Endothelial cell (in vitro differentiated cells): ENCODE measurements at regions not wholly inside any gene's neighbourhood (a gene's known extent, or its start where the extent isn't known, plus 50 kb on each side); places are given as distances from the start of the nearest gene placed in this dataset.

Source experiments
- DNase-seq: peaks from one replicate; pipeline ENCODE4 v3.0.0; 2021; ENCODE audit warnings: low spot score
- H3K27ac Mint-ChIP-seq: one replicate; pipeline ENCODE4 v1.8.0; 2021; ENCODE audit warnings: mixed read lengths, inconsistent platforms; ENCODE audit not compliant: unreplicated experiment
- H3K27me3 Mint-ChIP-seq: one replicate; pipeline ENCODE4 v1.8.0; 2021; ENCODE audit warnings: mild to moderate bottlenecking, moderate library complexity, mixed read lengths, inconsistent platforms; ENCODE audit not compliant: unreplicated experiment
- H3K36me3 Mint-ChIP-seq: one replicate; pipeline ENCODE4 v1.8.0; 2021; ENCODE audit warnings: mild to moderate bottlenecking, low read depth, mixed read lengths, inconsistent platforms; ENCODE audit not compliant: unreplicated experiment
- H3K4me1 Mint-ChIP-seq: one replicate; pipeline ENCODE4 v1.8.0; 2021; ENCODE audit warnings: mild to moderate bottlenecking, mixed read lengths, inconsistent platforms; ENCODE audit not compliant: unreplicated experiment
- H3K4me3 Mint-ChIP-seq: one replicate; pipeline ENCODE4 v1.8.0; 2021; ENCODE audit warnings: mild to moderate bottlenecking, mixed read lengths, inconsistent platforms; ENCODE audit not compliant: unreplicated experiment
- H3K9me3 Mint-ChIP-seq: one replicate; pipeline ENCODE4 v1.8.0; 2021; ENCODE audit warnings: mixed read lengths, inconsistent platforms; ENCODE audit not compliant: unreplicated experiment
- TF ChIP-seq, protein P1 (sequence below): fragments of 200-600 bp; sonication (generic); IDR thresholded peaks from one replicate; pipeline ENCODE4 v1.5.0; 2021; ENCODE audit warnings: antibody characterized with exemption; ENCODE audit not compliant: unreplicated experiment

GRCh38 chr7:109864230-109864629 is 1226.7 kb upstream of the LRRN3 start:
- no peak for DNase-seq
- Mint-ChIP-seq H3K36me3 (no peaks in the 10 kb centered on the region), H3K9me3 (no peaks in the 10 kb centered on the region), H3K4me1 (no peaks in the 10 kb centered on the region), H3K4me3 (no peak overlapping the region), H3K27ac (no peak overlapping the region), H3K27me3 (no peaks in the 10 kb centered on the region)
- TF ChIP-seq, protein P1, sequence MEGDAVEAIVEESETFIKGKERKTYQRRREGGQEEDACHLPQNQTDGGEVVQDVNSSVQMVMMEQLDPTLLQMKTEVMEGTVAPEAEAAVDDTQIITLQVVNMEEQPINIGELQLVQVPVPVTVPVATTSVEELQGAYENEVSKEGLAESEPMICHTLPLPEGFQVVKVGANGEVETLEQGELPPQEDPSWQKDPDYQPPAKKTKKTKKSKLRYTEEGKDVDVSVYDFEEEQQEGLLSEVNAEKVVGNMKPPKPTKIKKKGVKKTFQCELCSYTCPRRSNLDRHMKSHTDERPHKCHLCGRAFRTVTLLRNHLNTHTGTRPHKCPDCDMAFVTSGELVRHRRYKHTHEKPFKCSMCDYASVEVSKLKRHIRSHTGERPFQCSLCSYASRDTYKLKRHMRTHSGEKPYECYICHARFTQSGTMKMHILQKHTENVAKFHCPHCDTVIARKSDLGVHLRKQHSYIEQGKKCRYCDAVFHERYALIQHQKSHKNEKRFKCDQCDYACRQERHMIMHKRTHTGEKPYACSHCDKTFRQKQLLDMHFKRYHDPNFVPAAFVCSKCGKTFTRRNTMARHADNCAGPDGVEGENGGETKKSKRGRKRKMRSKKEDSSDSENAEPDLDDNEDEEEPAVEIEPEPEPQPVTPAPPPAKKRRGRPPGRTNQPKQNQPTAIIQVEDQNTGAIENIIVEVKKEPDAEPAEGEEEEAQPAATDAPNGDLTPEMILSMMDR, result no peak

DNA sequence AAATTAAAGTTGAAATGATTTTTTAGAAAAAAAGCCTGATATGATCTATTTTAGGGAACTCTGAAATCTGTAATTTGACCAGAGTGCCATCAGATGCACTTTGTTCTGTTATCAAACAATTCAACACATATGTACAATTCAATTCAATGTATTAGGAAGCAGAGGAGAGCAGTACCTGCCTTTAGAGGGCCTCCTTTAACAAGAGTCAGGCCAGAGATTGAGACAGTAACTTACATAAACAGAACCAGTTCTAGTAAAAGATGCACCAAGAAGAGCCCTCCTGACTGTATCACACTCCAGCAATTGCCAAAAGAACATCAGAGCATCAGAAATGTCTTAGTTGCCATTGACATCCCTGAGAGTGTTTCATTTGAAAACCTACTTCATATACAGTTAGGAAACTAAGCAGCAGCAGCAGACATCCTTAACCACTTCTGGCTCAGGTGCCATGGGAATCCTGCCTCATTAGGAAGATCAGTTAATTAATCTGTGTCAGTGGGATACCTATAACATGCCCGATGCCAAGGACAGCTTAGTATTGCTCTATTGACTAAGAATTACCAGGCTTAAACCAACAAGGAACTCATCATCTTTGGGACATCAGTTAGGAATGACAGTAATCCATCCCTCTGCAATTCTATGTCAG is 1222.6 kb upstream of the LRRN3 start:
- no peaks in the 10 kb centered on the region for H3K9me3 Mint-ChIP-seq
- no peaks in the 10 kb centered on the region for H3K27me3 Mint-ChIP-seq
- DNase-seq, result no peak
- H3K36me3 Mint-ChIP-seq, result no peaks in the 10 kb centered on the region
- TF ChIP-seq, protein P1, result no peak
- H3K27ac Mint-ChIP-seq, result no peak overlapping the region
- no peaks in the 10 kb centered on the region for H3K4me1 Mint-ChIP-seq
- no peak overlapping the region for H3K4me3 Mint-ChIP-seq

- TF ChIP-seq, protein P1, result no peak
- no peaks in the 10 kb centered on the region for H3K9me3 Mint-ChIP-seq
- H3K27ac Mint-ChIP-seq, result no peak overlapping the region
- H3K27me3 Mint-ChIP-seq, result no peaks in the 10 kb centered on the region
- no peak overlapping the region for H3K4me3 Mint-ChIP-seq
- no peaks in the 10 kb centered on the region for H3K36me3 Mint-ChIP-seq
- no peaks in the 10 kb centered on the region for H3K4me1 Mint-ChIP-seq
- no peak for DNase-seq
Observed at GRCh38 chr7:109873296-109873695, 1217.6 kb upstream of the LRRN3 start.

DNA sequence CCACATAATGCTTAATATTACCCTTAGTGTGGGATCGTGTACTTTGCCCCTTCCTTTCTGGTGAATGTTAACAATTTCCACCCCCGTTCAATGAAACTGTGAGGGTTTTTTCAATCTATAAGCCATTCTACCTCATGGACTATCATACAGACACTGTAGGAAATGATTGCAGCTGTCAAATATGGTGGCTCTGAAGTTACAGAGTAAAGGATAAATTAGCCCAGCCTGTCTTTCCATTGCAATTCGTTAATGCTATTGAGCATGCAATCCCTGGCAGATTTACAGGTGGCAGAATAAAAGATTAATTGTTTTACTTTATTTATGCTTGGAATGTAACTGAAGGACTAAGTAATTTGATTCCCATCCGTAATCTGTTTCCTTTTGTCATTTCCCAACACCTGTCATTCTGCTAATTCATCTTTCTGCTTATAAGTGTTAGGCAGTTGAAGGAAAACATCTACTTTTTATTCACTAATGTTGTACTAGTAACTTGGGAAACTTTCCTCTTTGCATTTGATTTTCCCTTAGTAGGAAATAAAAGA is 1211.6 kb upstream of the LRRN3 start:
- DNase-seq, result no peak
- Mint-ChIP-seq H3K36me3 (no peaks in the 10 kb centered on the region), H3K27ac (no peak overlapping the region), H3K9me3 (no peaks in the 10 kb centered on the region), H3K4me1 (no peaks in the 10 kb centered on the region), H3K27me3 (peaks cover 2% of the 10 kb centered on the region), H3K4me3 (no peak overlapping the region)
- TF ChIP-seq, protein P1, result no peak

DNA sequence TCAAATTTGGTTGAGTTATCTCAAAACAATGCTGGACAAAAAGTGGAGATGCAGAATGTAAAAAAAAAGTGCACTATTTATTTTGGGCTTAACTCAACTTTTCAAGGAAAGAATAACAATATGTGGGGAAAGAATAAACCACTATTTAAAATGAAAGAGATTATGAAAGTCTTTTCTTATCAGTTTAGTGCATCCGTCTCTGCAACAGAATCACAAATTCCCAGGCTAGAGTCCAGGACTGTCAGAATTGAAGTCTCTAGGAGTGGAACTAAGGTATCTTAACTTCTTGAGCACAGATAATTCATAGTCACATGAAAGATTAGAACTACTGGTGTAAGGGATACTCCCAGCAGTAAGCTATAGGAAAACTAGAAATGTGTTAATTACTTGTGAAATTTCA is 1200.3 kb upstream of the LRRN3 start:
- Mint-ChIP-seq H3K27ac (no peak overlapping the region), H3K4me1 (no peaks in the 10 kb centered on the region), H3K4me3 (no peak overlapping the region), H3K27me3 (no peaks in the 10 kb centered on the region), H3K9me3 (no peaks in the 10 kb centered on the region), H3K36me3 (no peaks in the 10 kb centered on the region)
- TF ChIP-seq, protein P1, result no peak
- DNase-seq, result no peak
